HG03469 (cell line): ENCODE measurements at regions not wholly inside any gene's neighbourhood (a gene's known extent, or its start where the extent isn't known, plus 50 kb on each side); places are given as distances from the start of the nearest gene placed in this dataset.

Source experiments
- ATAC-seq: cut with Tn5 transposase; IDR thresholded peaks from one replicate; pipeline ENCODE4 v1.9.1; 2021; ENCODE audit warnings: mild to moderate bottlenecking, moderate library complexity, moderate number of reproducible peaks; ENCODE audit not compliant: unreplicated experiment

GRCh38 chr2:148567716-148568115 lies 76.8 kb upstream of the EPC2 start:
- ATAC-seq: no peak

- ATAC-seq: no peak
Observed at GRCh38 chr2:148568597-148568996, 76.0 kb upstream of the EPC2 start.

GRCh38 chr2:148569221-148569620 lies 75.3 kb upstream of the EPC2 start:
- no peak for ATAC-seq

- no peak for ATAC-seq
Observed at GRCh38 chr2:148570989-148571388, 73.6 kb upstream of the EPC2 start.

GRCh38 chr2:148577845-148578492 lies 66.6 kb upstream of the EPC2 start:
- no peak for ATAC-seq

- ATAC-seq: no peak
Observed at GRCh38 chr2:148578493-148578884, 66.1 kb upstream of the EPC2 start.

GRCh38 chr2:148582679-148583511 lies 61.7 kb upstream of the EPC2 start:
- no peak for ATAC-seq

- no peak for ATAC-seq
Observed at GRCh38 chr2:148585696-148586095, 58.9 kb upstream of the EPC2 start.

- no peak for ATAC-seq
Observed at GRCh38 chr2:148586522-148587128, 57.9 kb upstream of the EPC2 start.

GRCh38 chr2:148590612-148591011 lies 53.9 kb upstream of the EPC2 start:
- peak; percentile 56 for ATAC-seq

GRCh38 chr2:148592791-148593190 lies 51.8 kb upstream of the EPC2 start:
- no peak for ATAC-seq

- ATAC-seq: no peak
Observed at GRCh38 chr2:148593421-148593820, 51.1 kb upstream of the EPC2 start.

GRCh38 chr2:148594216-148594615 lies 50.3 kb upstream of the EPC2 start:
- ATAC-seq: no peak
